Endothelial cell (in vitro differentiated cells): ENCODE measurements at regions not wholly inside any gene's neighbourhood (a gene's known extent, or its start where the extent isn't known, plus 50 kb on each side); places are given as distances from the start of the nearest gene placed in this dataset.

ENCODE experiments used
- DNase-seq: peaks from one replicate; pipeline ENCODE4 v3.0.0; 2021; ENCODE audit warnings: low spot score
- H3K27ac Mint-ChIP-seq: one replicate; pipeline ENCODE4 v1.8.0; 2021; ENCODE audit warnings: mixed read lengths, inconsistent platforms; ENCODE audit not compliant: unreplicated experiment
- H3K27me3 Mint-ChIP-seq: one replicate; pipeline ENCODE4 v1.8.0; 2021; ENCODE audit warnings: mild to moderate bottlenecking, moderate library complexity, mixed read lengths, inconsistent platforms; ENCODE audit not compliant: unreplicated experiment
- H3K36me3 Mint-ChIP-seq: one replicate; pipeline ENCODE4 v1.8.0; 2021; ENCODE audit warnings: mild to moderate bottlenecking, low read depth, mixed read lengths, inconsistent platforms; ENCODE audit not compliant: unreplicated experiment
- H3K4me1 Mint-ChIP-seq: one replicate; pipeline ENCODE4 v1.8.0; 2021; ENCODE audit warnings: mild to moderate bottlenecking, mixed read lengths, inconsistent platforms; ENCODE audit not compliant: unreplicated experiment
- H3K4me3 Mint-ChIP-seq: one replicate; pipeline ENCODE4 v1.8.0; 2021; ENCODE audit warnings: mild to moderate bottlenecking, mixed read lengths, inconsistent platforms; ENCODE audit not compliant: unreplicated experiment
- H3K9me3 Mint-ChIP-seq: one replicate; pipeline ENCODE4 v1.8.0; 2021; ENCODE audit warnings: mixed read lengths, inconsistent platforms; ENCODE audit not compliant: unreplicated experiment
- TF ChIP-seq, protein P1 (sequence below): fragments of 200-600 bp; sonication (generic); IDR thresholded peaks from one replicate; pipeline ENCODE4 v1.5.0; 2021; ENCODE audit warnings: antibody characterized with exemption; ENCODE audit not compliant: unreplicated experiment

GRCh38 chr12:127785540-127785939 is 481.4 kb upstream of the TMEM132C start:
- TF ChIP-seq, protein P1, sequence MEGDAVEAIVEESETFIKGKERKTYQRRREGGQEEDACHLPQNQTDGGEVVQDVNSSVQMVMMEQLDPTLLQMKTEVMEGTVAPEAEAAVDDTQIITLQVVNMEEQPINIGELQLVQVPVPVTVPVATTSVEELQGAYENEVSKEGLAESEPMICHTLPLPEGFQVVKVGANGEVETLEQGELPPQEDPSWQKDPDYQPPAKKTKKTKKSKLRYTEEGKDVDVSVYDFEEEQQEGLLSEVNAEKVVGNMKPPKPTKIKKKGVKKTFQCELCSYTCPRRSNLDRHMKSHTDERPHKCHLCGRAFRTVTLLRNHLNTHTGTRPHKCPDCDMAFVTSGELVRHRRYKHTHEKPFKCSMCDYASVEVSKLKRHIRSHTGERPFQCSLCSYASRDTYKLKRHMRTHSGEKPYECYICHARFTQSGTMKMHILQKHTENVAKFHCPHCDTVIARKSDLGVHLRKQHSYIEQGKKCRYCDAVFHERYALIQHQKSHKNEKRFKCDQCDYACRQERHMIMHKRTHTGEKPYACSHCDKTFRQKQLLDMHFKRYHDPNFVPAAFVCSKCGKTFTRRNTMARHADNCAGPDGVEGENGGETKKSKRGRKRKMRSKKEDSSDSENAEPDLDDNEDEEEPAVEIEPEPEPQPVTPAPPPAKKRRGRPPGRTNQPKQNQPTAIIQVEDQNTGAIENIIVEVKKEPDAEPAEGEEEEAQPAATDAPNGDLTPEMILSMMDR = no peak
- H3K9me3 Mint-ChIP-seq = peaks cover 34% of the 10 kb centered on the region
- peaks cover 15% of the 10 kb centered on the region for H3K36me3 Mint-ChIP-seq
- no peaks in the 10 kb centered on the region for H3K4me1 Mint-ChIP-seq
- no peak for DNase-seq
- no peak overlapping the region for H3K4me3 Mint-ChIP-seq
- no peak overlapping the region for H3K27ac Mint-ChIP-seq
- peaks cover 7% of the 10 kb centered on the region for H3K27me3 Mint-ChIP-seq

- Mint-ChIP-seq H3K9me3 (peaks cover 34% of the 10 kb centered on the region), H3K27me3 (peaks cover 7% of the 10 kb centered on the region)
- TF ChIP-seq, protein P1 = no peak
These were observed 480.9 kb upstream of the TMEM132C start for GRCh38 chr12:127785986-127786590.

GRCh38 chr12:127787544-127787943 is 479.4 kb upstream of the TMEM132C start:
- DNase-seq = no peak
- Mint-ChIP-seq H3K27me3 (peaks cover 7% of the 10 kb centered on the region), H3K9me3 (peaks cover 44% of the 10 kb centered on the region), H3K36me3 (peaks cover 15% of the 10 kb centered on the region), H3K4me3 (no peak overlapping the region), H3K27ac (no peak overlapping the region), H3K4me1 (no peaks in the 10 kb centered on the region)
- TF ChIP-seq, protein P1 = no peak

More at GRCh38 chr12:127785986-127786590, 480.9 kb upstream of the TMEM132C start:
- no peaks in the 10 kb centered on the region for H3K4me1 Mint-ChIP-seq
- H3K27ac Mint-ChIP-seq = no peak overlapping the region
- no peak for DNase-seq
- peaks cover 15% of the 10 kb centered on the region for H3K36me3 Mint-ChIP-seq
- no peak overlapping the region for H3K4me3 Mint-ChIP-seq

DNA sequence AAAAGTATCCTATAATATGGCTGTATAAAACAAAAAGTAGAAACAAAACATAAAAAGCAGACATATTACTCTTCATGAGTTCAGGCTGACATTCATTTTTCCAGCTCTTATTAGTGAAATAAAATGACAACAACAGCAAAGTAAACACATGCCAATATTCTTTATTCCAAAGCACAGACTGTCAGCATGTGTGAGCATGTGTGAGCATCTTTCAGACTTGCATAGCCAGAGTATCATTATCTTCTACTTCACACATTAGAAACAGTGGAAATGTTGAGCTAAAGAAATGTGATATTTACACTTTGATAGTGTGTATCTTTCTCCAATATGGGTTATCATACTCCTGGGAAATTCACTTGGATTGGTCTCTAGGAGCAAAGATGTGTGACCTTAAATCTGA is 476.6 kb upstream of the TMEM132C start:
- Mint-ChIP-seq H3K27me3 (peaks cover 4% of the 10 kb centered on the region), H3K36me3 (peaks cover 7% of the 10 kb centered on the region), H3K9me3 (peaks cover 30% of the 10 kb centered on the region), H3K4me3 (no peak overlapping the region), H3K27ac (no peak overlapping the region), H3K4me1 (no peaks in the 10 kb centered on the region)
- TF ChIP-seq, protein P1 = no peak
- no peak for DNase-seq

DNA sequence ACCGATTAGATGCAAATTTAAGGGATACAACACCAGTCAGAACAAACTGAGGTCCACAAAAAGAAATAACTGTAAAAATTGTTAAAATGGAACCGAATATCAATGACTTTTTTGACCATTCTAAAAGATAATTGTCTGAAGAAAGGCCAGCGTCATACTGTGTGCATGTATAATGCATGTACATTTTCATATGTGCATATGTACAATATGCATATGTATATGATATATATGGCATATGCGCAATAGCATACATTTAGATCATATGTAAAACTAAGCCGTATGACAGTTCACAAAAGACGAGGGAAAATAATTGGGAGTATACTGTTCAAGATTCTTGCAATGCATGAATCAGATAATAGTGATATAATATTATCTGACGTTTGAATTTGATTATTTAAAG is 475.8 kb upstream of the TMEM132C start:
- H3K4me3 Mint-ChIP-seq = no peak overlapping the region
- H3K36me3 Mint-ChIP-seq = peaks cover 7% of the 10 kb centered on the region
- no peak for DNase-seq
- no peak overlapping the region for H3K27ac Mint-ChIP-seq
- H3K4me1 Mint-ChIP-seq = no peaks in the 10 kb centered on the region
- peaks cover 4% of the 10 kb centered on the region for H3K27me3 Mint-ChIP-seq
- H3K9me3 Mint-ChIP-seq = peaks cover 30% of the 10 kb centered on the region
- TF ChIP-seq, protein P1 = no peak
